ENCODE measurements at regions not wholly inside any gene's neighbourhood (a gene's known extent, or its start where the extent isn't known, plus 50 kb on each side); places are given as distances from the start of the nearest gene placed in this dataset.

DNA sequence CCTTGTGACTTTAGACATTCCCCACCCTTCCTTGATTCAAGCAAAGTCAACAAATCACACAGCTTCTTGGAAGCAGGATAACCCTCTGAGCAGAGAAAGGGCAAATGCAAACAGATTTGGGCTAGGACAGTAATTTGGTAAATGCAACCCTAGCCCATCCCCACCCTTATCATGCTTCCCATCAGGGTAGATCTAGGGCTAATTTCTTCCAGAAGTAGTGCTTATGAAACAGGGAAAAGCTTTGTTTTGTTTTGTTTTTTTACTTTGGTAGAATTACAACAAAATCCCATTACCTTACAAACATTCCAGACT, 525.1 kb upstream of the NOX3 start:
- Histone ChIP-seq H3K36me3 (no peaks in the 10 kb centered on the region), H3K27me3 (no peaks in the 10 kb centered on the region), H3K4me1 (peaks cover 0 to 27% (median 7%) of the 10 kb centered on the region in 12 donors), H3K4me3 (no peak overlapping the region), H3K9me3 (no peaks in the 10 kb centered on the region), H3K27ac (no peak overlapping the region)
- DNase-seq (no peak), ATAC-seq (peak in 2 of 4 donors; percentile 40 to 50)
- intact Hi-C loops (cut with DNase I) = loop anchor here in 1 of 10 donors (10.0 kb wide), 1 partner anchor 194 kb away; no protein-coding TSS in a partner anchor
- TF ChIP-seq, protein P1, sequence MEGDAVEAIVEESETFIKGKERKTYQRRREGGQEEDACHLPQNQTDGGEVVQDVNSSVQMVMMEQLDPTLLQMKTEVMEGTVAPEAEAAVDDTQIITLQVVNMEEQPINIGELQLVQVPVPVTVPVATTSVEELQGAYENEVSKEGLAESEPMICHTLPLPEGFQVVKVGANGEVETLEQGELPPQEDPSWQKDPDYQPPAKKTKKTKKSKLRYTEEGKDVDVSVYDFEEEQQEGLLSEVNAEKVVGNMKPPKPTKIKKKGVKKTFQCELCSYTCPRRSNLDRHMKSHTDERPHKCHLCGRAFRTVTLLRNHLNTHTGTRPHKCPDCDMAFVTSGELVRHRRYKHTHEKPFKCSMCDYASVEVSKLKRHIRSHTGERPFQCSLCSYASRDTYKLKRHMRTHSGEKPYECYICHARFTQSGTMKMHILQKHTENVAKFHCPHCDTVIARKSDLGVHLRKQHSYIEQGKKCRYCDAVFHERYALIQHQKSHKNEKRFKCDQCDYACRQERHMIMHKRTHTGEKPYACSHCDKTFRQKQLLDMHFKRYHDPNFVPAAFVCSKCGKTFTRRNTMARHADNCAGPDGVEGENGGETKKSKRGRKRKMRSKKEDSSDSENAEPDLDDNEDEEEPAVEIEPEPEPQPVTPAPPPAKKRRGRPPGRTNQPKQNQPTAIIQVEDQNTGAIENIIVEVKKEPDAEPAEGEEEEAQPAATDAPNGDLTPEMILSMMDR (IDR thresholded peaks at IDR 0.05) = no peak
- TF ChIP-seq POLR2A (IDR thresholded peaks at IDR 0.05) = no peak

DNA sequence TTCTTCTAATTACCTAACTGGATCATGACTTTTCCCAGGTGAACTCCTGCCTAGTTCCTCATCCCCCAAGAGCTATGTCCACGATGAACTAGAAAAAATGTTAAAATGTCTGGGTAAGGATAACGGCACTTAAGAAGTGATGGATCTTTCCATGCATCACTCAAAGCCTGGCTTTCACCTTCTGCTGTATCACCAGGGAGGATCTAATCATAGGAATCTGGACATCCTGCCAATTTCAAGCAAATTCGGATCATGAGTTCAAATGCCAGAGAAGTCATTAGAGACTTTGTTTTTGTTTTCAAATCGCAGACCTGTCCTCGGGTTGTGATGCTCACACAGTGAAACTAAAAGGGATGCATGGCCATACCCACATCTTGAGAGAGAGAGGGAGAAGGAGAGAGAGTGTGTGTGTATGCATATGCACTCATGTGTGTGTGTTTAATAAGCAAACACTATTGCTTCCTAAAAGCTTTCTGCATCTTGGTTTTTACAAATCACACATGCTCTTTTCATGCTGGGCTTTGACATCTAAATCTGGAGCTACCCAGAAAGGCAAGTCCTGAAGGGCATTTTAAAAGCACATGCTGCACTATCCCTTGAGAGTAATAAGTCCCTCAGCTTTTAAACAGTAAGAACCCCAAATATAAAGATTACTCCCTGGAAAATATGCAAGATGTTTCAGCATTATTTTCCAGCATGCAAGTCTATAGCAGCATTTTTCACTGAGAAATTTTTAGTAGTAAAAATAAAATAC, 524.6 kb upstream of the NOX3 start:
- H3K27ac ChIP-seq = peak overlapping the region in 2 of 12 donors; percentile 6 to 19
- no peaks in the 10 kb centered on the region for H3K36me3 ChIP-seq
- H3K4me1 ChIP-seq = peaks cover 0 to 23% (median 3%) of the 10 kb centered on the region in 12 donors
- no peak for ATAC-seq
- no peaks in the 10 kb centered on the region for H3K9me3 ChIP-seq
- TF ChIP-seq POLR2A (IDR thresholded peaks at IDR 0.05) = no peak
- TF ChIP-seq, protein P1 (IDR thresholded peaks at IDR 0.05) = no peak
- no peak overlapping the region for H3K4me3 ChIP-seq
- no peak for DNase-seq
- intact Hi-C loops (cut with DNase I) = loop anchor here in 1 of 10 donors (10.0 kb wide), 1 partner anchor 195 kb away; no protein-coding TSS in a partner anchor
- no peaks in the 10 kb centered on the region for H3K27me3 ChIP-seq
- WGBS, 4 donors = 57 to 61% (median 59%) methylated on average over 5 of the region's 5 CpGs

DNA sequence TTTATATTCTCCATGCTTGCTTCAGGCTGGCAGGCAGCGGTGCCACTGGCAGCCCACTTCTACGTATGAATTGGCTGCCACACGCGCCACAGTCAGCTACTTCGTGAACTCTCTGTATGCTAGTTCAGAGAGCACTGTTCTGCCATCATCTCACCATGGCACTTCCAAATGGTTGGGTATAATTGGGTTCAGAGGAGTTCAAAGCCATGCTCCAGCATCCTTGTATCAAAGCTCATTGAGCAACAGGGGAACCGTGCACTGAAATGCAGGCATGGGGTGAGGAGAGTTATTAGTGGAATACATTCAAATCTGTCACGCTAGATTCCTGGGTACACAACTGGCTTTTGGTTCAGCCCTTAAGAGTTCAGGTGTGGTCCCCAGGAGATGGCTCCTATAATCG, 519.9 kb upstream of the NOX3 start:
- no peaks in the 10 kb centered on the region for H3K9me3 ChIP-seq
- ATAC-seq = no peak
- H3K4me3 ChIP-seq = no peak overlapping the region
- WGBS, 4 donors = 95 to 96% (median 95%) methylated on average over 8 of the region's 8 CpGs
- H3K36me3 ChIP-seq = no peaks in the 10 kb centered on the region
- DNase-seq = no peak
- no peak overlapping the region for H3K27ac ChIP-seq
- peaks cover 0 to 13% (median 1%) of the 10 kb centered on the region in 12 donors for H3K4me1 ChIP-seq
- H3K27me3 ChIP-seq = no peaks in the 10 kb centered on the region
- no peak for TF ChIP-seq POLR2A (IDR thresholded peaks at IDR 0.05)
- TF ChIP-seq, protein P1 (IDR thresholded peaks at IDR 0.05) = no peak
- intact Hi-C loops (cut with DNase I) = no loop called here

DNA sequence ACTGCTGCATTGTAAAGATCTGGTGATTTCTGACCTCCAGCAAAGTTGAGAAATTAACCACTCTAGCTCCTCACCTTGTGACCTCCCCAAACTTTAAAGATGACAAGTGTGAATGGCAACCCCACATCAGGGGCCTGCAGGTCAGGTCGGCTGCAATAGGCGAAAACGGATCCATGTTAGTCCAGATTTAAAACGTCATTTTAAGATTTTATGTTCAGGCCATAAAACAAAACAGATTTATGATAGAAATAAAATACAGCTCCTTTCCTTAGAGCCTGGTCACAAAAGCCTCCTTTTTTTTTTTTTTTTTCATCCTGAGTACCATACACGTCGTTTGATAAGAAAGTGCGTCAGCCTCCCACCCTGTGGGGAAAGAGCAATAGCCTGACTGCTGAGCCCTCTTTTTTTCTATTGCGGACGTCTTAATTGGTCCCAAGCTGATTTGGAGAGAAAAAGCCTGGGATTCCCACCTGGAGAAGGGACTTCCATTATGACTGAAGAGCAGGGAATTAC, 519.2 kb upstream of the NOX3 start:
- H3K27ac ChIP-seq = no peak overlapping the region
- no peaks in the 10 kb centered on the region for H3K27me3 ChIP-seq
- no peaks in the 10 kb centered on the region for H3K36me3 ChIP-seq
- ATAC-seq = no peak
- H3K4me3 ChIP-seq = no peak overlapping the region
- no peak for DNase-seq
- no peaks in the 10 kb centered on the region for H3K9me3 ChIP-seq
- TF ChIP-seq, protein P1 (IDR thresholded peaks at IDR 0.05) = no peak
- no peak for TF ChIP-seq POLR2A (IDR thresholded peaks at IDR 0.05)
- WGBS, 4 donors = 65 to 74% (median 67%) methylated on average over 9 of the region's 9 CpGs
- peaks cover 0 to 7% (median 0%) of the 10 kb centered on the region in 12 donors for H3K4me1 ChIP-seq
- intact Hi-C loops (cut with DNase I) = no loop called here
